CD4-positive, alpha-beta T cell treated with Interleukin-17A for 1 hour (primary cell): ENCODE measurements at regions not wholly inside any gene's neighbourhood (a gene's known extent, or its start where the extent isn't known, plus 50 kb on each side); places are given as distances from the start of the nearest gene placed in this dataset.
"Not testable (repeated sequence)": the region's sequence is repeated elsewhere in the genome, so short reads cannot be mapped to it uniquely, and the experiment has no call there.

Source experiments
- DNase-seq: peaks from one replicate; pipeline ENCODE4 v3.0.0-alpha.2; 2020

- no peak for DNase-seq
These were observed 318.5 kb downstream of the JRKL start for GRCh38 chr11:96708219-96708878.

GRCh38 chr11:96713301-96713700 is 323.5 kb downstream of the JRKL start:
- no peak for DNase-seq

- DNase-seq: no peak
These were observed 324.9 kb downstream of the JRKL start for GRCh38 chr11:96714689-96715088.

DNA sequence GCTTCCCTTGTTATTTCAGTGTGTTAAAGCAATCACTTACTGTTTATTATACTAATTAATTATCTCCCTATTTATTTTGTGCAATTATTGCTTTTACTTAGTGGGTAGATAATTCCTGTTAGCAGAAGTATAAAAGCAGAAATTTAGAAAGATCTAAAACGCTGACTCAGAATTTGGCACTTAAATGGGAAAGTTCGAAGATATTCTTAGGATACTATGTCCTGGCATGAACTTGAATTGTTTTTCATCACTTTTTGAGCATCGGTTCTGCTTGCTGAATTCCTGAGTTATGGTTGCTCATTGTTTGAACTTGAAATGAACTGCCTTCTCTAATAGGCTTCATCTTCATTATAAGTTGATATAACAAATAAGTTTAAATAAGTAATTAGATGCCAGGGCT is 325.4 kb downstream of the JRKL start:
- DNase-seq: no peak

- DNase-seq: no peak
These were observed 346.8 kb downstream of the JRKL start for GRCh38 chr11:96736601-96737000.

DNA sequence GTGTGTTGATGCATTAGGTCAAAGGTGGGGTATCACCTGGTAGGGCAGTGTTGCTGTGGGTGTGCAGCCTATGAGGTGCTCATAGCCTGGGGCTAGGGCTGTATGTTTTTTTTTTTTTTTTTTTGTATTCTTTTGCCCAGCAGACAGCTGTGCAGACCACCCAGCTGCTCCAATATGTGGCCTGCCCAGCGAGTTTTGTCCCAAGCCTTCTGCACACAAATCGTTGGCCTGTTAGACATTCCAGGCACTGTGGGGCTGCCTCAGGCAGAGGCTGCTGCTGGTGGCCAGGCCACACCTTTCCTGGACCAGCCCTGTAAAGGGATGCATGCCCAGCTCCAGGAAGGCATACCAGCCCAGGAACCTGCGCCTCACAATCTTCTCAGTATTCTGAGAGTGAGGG is 348.5 kb downstream of the JRKL start:
- DNase-seq: no peak

DNA sequence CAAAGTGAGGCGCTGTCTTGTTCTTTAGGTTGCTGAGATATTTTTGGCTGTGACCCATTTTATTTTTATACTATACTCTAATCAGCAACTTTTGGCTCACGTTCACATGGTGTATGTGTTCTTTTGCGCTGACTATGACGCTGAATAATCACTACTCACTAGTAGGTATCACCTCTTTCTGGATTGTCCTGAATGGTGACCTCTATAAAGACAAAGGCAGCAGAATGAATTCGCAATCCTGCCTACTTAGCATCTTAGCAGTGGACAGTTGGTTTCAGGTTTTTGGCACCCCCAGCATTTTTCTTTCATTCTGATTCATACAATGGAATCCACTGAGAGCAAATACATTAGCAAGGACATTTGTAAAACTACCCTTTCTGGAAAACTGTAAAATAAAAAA is 351.3 kb downstream of the JRKL start:
- no peak for DNase-seq

GRCh38 chr11:96744697-96745096 is 354.9 kb downstream of the JRKL start:
- DNase-seq: no peak

DNA sequence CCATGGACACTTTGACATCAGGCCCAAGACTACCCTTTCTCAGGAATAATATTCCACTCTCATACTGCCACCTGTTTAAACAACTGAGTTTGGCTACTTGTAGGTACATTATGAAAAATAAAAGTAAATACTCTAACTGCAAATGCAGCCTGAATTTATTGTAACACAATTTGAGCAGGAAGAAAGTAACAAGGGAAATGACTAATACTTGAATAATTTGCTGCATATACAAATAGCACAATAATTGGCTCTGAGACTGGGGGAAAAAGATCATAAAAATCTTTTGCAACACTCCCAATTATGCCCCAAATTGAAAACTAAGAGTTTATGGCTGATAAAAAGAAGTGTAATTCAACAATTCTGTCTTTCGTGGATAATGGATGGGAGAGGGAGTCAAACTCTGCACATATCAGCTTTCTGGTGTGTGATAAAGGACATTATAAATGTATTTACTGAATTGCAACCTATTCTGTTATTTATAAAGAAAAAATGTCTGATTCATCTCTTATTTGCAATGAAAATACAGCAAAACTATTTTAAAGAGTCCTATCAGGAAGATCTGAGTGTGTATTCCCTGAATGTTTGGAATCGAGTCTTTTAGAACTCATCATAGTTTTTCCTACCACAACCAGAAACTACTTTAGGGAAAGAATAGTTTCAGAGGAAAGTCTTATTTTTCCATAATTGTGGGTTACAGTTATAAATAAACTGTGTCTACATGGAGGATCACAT is 359.0 kb downstream of the JRKL start:
- no peak for DNase-seq

DNA sequence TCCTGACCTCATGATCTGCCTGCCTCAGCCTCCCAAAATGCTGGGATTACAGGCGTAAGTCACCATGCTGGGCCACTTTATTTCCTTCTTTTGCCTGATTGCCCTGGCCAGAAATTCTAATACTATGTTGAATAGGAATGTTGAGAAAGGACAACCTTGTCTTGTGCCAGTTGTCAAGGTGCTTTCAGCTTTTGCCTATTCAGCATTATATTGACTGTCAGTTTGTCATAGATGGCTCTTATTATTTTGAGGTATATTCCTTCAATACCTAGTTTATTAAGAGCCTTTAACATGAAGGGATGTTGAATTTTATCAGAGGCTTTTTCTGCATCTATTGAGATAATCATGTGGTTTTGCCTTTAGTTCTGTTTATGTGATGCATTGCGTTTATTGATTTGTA is 362.0 kb downstream of the JRKL start:
- not testable (repeated sequence) for DNase-seq

DNA sequence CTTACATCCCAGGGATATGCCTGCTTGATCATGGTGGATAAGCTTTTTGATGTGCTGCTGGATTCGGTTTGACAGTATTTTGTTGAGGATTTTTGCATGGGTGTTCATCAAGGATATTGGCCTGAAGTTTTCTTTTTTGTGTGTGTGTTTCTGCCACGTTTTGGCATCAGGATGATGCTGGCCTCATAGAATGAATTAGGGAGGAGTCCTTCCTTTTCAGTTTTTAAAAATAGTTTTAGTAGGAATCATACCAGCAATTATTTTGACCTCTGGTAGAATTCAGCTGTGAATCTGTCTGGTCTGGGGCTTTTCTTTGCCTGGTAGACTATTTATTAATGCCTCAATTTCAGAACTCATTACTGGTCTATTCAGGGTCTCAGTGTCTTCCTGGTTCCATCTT is 362.4 kb downstream of the JRKL start:
- DNase-seq: no peak

DNA sequence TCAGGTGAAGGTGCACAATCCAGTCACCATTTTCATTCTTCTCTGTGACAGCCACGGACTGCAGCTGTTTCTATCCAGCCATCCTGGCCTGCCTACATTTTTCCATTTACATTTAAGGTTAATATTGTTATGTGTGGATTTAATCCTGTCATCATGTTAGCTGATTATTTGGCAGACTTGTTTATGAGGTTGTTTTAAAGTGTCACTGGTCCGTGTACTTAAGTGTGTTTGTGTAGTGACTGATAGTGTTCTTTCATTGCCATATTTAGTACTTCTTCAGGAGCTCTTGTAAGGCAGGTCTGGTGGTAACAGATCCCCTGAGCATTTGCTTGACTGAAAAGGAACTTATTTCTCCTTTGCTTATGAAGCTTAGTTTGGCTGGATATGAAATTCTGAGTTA is 364.2 kb downstream of the JRKL start:
- DNase-seq: no peak

DNA sequence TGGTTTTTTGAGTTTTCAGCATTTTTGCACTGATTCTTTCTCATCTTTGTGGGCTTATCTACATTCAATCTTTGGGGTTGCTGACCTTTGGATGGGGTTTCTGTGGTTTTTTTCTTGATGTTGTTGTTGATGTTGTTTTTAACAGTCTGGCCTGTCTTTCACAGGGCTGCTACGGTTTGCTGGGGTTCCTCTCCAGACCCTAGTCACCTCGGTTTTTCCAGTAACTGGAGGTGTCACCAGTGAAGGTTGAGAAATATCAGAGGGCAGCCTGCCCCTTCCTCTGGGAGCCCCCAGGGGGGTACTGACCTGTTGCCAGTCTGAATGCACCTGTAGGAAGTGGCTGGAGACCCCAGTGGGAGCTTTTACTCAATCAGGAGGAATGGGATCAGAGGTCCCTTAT is 365.4 kb downstream of the JRKL start:
- DNase-seq: no peak

DNA sequence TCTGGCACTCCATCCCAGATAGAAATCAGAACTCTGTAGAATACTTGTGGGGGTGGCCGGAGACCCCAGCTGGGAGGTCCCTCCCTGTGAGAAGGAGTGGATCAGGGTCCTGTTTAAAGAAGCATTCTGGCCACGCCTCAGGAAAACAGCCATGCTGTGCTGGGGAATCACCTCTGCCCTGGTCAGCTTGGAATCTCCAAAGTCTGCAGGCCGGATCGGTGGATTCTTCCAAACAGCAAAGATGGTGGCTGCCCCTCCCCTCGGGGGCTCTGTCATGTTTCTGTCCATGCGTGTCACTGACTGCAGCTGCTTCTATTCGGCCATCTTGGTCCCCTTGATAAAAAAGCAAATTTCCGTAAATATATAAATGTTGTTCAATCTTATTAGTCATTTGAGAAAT is 365.9 kb downstream of the JRKL start:
- DNase-seq: no peak

DNA sequence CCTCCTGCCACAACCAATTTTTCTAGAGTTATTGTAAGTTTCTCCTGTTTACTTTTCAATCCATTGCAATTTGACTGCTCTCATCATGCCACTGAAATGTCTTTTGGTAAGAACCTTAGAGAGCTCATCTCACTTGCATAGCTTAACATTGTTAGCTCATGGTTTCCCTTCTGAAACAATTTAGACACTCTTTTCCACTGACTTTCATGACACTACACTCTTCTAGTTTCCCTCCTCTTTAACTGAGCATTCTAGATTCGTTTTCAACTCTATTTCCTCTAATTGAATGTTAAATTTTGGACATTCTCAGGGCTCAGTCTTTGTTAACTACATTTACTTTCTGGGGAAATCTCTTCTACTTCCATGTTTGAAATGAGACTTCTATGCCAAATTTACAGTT is 369.1 kb downstream of the JRKL start:
- no peak for DNase-seq

- no peak for DNase-seq
These were observed 370.5 kb downstream of the JRKL start for GRCh38 chr11:96760306-96760705.

- no peak for DNase-seq
These were observed 371.0 kb downstream of the JRKL start for GRCh38 chr11:96760815-96761214.

DNA sequence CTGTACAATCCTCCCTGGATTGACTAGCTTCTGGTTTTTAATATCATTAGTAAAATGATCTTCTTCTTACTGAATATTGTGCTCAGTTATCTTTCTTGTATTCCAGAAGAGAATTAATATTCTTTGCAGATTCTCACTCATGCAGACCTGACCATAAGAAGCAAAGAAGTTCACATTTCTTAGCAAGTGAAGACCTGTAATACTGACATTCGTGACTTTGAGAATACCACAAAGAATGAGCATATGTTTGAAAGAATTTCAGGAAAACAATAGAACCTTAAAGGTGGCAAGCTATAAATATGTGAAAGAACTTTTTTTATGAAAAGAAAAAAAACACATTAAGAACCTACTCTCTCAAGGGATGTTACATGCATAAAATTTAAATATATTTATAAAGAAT is 371.6 kb downstream of the JRKL start:
- DNase-seq: no peak

GRCh38 chr11:96763244-96763643 is 373.4 kb downstream of the JRKL start:
- DNase-seq: no peak

- no peak for DNase-seq
These were observed 388.5 kb downstream of the JRKL start for GRCh38 chr11:96778272-96778671.

DNA sequence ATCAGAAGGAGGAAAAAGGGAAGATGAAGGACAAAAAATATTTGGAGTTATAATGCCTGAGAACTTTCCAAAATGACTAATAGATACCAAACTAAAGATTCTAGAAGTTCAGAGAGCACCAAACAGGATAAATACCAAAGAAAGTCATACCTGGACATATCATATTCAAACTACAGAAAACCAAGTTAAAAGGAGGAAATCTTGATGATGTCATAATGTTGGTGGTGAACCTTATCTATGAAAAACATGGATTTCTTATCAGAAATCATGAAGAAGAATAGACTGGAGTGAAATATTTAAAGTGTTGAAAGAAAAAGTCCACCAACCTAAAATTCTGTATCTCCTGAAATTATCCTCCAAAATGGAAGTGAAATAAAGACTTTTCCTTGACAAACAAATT is 389.2 kb downstream of the JRKL start:
- no peak for DNase-seq

- DNase-seq: no peak
These were observed 391.3 kb downstream of the JRKL start for GRCh38 chr11:96781082-96781481.

GRCh38 chr11:96782632-96783031 is 392.8 kb downstream of the JRKL start:
- DNase-seq: no peak

DNA sequence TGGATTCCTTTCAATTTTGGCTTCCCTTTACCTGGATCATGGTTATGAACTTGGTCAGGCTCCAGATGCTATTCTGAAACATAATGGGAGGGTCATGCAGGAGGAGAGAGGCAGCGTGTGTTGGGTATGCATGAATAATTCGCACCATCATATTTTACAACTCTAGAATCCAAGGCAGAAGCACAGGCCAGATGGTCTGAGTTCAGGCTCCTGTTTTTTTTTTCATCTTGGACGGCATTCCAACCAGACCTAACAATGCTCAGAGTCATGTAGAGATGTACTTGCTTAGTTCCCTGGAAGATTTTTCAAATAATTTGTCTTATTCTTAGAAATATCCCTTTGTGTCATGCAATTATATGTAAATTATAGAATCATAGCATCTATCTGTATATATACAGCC is 393.5 kb downstream of the JRKL start:
- DNase-seq: no peak

- DNase-seq: no peak
These were observed 395.3 kb downstream of the JRKL start for GRCh38 chr11:96785073-96785472.
